NCI-H524 treated with DMSO at 0.1 percent for 48 hours (cell line): ENCODE measurements at regions not wholly inside any gene's neighbourhood (a gene's known extent, or its start where the extent isn't known, plus 50 kb on each side); places are given as distances from the start of the nearest gene placed in this dataset.
"Not testable (repeated sequence)": the region's sequence is repeated elsewhere in the genome, so short reads cannot be mapped to it uniquely, and the experiment has no call there.

ENCODE experiments used
- DNase-seq: peaks from one replicate; lab custom pipeline; 2025; lab: John Stamatoyannopoulos, UW

DNA sequence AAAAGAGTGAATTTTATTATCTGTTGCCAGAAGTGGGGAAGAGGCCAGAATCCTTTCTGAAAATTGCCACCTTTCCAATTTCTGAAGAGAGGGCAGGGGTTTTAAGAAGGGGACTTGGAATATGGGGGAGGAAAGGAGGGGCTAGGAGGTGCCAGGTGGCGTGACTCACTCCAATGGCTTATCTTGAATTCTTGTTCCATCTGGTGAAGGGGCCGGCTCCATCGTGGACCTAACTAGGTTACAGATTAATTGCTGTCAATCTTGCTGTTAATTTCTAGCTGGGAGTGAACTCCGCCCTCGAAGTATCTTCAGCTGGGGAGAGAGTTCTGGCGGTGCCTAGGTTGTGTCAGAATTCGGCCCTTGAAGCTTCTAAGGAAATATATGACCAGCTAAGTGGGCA lies 138.7 kb downstream of the YTHDC2 start:
- DNase-seq, result peak; percentile 72

DNA sequence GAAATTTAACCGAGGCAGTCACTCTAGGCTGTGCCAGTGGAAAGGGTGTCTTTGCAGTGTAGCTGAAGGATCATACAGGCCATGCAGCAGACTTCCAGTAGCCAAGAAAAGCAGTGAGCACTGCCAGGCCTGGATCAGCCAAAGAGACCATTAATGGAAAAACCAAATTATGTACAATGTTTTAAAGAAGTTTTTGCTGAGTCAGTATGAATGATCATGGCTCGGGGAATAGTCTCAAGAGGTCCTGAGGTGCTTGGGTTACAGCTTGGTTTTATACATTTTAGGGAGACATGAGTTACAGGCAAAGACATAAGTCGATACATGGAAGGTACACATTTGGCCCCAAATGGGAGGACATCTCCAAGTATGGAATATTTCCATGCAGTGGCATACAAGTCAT lies 141.3 kb downstream of the YTHDC2 start:
- no peak for DNase-seq

DNA sequence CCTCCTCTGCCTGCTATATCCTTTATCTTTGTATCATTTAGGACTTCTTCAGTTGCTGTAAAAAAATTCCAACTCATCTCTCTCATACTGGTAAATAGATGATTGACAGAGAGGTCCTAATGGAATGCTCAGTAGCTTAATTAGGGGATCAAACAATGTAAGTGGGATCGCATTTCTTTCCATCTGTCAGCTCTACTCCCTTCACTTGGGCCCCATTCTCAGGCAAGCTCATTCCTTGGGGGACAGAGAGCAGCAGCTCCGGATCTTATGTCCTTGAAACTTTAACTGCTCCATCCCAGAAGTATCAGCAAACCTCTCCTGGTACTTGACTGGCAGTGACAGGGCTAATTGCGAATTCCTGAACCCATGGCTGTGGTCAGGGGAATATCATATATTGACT lies 146.7 kb downstream of the YTHDC2 start:
- peak; percentile 85 for DNase-seq

DNA sequence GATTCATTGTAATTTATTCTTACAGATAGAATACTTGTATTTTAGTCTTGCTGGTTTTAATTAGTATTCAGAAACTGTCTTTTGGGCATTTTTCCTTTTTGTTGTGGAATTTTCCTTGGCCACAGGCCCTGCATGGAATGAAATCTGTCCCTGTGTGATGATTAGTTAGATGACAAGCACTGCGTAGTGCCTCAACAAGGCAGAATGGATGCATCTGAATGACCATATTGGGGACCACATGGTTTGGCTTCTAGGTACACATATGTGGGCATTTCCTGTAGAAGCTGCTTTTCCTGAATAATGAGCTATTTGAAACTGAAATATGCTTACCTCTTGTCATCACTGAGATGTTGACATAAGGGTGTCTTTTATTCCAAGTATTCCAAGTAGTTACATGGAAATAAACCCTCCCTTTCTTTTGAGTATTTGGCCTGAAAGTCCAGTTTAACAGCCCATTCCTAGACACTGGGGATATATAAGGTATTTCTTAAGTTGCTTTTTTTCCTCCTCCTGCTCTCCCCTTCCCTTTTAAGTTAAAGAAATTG lies 147.3 kb downstream of the YTHDC2 start:
- no peak for DNase-seq

DNA sequence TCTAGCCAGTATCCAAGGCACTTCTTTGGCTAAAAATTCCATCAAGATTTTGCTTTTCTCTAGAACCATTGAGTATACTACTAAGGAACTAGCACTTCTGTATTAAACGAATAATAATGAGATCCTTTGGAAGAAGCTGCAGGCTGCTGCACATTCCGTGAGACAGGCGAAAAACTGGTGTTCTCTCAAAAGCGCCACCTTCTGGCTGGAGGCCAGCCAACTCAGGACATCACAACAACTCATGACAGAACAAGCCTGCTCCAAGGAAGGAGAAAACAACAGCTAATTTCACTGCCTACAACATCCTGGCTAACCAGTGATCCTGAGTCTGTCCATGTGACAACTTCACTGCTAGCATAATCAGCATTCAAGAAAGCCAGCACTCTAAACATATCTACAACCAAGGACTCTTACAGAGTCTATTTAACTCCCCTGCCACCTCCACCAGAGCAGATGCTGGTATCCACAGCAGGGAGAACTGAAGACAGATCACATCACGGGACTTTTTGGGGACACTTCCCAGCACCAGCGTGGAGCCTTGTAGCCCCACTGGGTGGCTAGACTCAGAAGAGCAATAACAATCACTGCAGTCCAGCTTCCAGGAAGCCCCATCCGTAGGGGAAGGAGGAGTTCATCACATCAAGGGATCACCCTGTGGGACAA lies 150.5 kb downstream of the YTHDC2 start:
- DNase-seq, result peak; percentile 36

DNA sequence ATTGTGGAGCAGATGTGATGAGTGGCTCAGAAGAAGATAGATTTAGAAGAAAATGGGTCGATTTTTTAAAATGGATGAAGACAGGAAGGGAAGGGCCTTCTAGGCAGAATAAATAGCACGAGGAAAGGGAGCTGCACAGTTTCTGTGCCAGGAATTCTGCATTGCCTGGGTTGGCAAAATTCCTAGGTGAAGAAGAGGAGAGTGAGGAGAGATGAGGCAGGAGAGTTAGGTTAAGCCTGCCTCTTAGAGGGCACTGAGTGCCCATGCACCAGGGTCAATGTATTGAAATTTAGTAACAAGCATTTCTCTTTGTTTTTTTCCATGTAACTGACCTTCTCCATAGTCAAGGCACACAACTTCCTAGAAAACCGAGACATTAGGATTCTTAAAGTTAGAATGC lies 159.5 kb downstream of the YTHDC2 start:
- DNase-seq, result no peak

DNA sequence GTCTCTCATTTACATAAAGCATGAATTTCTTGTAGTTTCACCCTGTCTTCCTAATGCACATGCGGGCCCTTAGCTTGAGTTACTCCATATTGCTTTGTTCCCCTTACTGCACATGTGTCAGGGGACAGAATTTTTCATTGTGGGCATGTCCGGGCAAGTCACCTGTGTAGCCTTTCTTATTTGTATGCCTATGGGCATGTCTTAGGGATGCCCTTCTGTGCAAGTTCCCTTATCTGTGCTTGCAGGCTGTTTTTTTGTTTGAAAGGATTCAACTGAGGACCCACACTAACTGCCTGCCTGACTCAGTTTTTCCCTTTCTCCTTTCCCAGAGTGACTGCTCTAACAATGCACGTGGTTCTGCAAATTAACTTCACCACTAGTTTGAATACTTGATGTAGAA lies 161.7 kb downstream of the YTHDC2 start:
- no peak for DNase-seq

DNA sequence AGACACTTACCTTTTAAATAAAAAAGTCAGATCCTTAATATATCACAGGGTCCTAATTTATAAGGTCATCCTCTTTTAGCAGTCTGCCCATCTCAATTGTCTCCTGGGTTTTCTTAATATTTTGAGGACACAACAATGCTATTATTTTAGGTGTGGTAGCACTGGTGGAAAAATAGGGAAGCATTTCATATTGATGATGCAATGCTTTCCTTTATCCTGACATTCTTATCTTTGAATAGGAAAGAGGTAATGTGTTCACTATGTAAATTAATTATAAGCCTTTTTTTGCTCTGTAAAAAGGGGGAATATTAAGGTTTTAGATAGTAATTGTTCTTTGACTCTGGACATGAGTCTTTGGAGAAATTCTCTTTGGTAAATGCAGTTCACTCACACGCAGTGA lies 164.7 kb downstream of the YTHDC2 start:
- DNase-seq, result no peak

DNA sequence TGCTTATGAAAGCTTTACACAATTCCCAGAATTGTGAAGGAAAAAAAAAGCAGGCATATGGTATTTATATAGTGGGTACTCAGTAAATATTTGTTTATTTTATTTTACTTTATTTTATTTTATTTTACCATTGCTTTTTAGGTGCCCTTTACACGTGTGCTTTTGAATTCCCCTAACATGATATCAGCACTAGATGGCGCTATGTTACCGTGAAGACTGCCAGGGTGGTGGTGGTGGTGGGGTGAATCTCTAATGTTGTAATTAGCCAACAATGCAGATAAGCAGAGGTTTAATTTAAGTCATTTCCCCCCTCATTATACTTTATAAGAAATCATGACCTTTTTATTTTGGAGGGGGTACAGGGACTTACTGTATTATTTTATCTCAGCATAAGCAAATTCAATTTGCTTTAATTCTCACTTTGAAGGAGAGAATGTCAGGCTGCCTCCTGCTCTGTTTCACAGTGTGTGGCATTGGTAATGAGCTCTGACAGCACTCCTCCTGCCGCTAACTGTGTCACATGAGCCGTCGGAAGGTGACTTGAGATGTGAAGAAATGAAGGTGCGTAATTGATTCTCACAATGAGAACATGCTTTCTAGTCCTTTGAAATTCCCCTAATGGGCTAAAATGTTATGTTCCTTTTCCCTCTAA lies 165.6 kb downstream of the YTHDC2 start:
- no peak for DNase-seq

DNA sequence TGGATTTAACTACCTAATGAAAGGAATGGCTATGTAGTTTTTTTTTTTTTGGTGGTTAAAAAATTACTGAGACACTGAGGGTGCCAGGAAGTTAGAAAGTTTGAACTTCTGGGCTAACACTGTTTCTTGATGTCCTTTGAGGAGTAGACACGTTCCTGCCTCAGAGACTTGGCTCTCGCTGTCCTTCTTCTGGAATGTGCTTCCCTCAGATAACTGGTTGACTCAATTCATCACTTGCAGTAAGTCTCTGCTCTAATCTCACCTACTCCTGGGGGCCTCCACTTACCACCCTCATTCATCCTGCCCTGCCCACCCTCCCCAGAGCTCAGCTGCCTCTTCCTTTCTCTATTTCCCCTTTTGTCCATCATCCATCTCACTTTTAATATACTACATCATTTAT lies 167.0 kb downstream of the YTHDC2 start:
- no peak for DNase-seq

DNA sequence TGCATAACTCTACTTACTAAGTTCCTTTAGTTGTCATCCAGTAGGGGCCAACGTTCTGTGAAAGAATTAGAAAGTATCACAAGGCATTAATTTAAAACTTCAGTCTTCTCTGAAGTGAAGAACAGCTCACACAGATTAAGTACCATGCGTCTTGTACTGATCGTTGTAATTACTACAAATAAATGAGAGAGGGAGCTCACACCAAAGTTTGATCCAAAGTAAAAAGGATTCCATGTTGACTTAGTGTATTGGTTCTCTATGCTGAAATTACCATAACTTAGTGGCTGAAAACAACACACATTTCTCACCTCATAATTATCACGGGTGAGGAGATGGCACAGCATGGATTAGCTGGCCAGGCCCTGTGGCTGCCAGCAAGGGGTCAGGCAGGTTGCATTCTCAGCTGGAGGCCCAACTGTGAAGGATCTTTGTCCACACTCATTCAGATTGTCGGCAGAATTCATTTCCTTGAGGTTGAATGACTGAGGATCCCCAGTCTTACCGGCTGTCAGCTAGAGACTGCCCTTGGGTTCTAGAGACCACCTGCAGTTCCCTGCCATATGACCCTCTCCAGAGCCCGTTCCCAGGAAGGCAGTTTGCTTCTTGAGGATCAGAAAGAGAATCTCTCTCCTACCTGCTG lies 169.1 kb downstream of the YTHDC2 start:
- peak; percentile 32 for DNase-seq

DNA sequence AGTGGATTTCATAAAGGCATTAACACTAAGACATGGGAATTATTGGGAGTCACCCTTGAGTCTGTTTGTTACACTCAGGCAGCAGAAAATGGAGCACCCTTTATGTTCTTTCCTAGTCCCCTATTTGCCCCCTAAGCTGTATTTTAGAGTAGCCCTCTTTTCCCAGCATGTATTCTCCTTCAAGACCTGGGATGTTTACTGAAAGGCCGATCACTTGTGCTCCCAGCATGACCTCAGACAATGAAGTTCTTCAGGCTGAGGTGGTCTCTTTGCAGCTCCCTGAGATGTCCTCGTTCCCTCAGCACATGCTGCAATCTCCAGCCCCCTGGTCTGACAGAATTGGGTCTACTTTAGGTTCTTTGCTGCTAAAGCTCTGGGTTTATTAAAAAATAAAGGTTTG lies 169.7 kb downstream of the YTHDC2 start:
- DNase-seq, result no peak

DNA sequence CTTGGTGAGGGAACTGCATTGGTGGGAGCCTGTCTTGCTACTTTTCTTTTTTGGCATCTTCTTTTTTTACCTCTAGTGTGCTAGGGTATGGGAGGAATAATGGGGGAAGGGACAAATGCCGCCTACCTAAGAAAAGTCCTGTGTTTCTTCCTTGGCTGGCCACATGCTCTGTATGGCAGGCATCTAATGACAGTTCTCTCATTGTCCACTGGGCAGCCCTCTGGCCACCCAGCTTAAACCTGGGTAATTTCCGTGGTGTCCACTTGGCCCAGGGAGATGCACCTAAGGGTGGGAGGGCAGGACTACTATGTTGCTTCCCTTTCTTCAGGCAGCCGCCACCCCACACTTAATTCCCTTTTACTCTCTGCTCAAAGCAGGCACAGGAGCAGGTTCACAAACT lies 173.1 kb downstream of the YTHDC2 start:
- no peak for DNase-seq

DNA sequence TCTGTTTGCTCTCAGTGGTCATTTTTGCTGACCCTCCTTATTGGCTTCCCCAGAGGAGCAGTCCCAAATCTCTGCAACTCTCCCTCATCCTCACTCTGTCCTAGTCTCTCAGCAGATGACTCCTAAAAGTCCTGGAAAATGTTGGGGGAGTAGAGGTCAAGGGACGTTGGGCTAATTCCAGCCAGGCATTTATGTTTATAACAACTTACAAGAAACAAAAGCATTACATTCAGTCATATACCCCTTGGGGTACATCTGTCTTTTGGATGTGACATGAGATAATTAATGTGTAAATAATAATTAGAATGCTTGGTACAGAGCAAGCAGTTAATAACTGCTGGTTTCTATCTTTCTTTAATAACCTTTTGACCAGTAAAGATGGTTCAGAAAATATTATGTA lies 176.2 kb downstream of the YTHDC2 start:
- DNase-seq, result no peak

DNA sequence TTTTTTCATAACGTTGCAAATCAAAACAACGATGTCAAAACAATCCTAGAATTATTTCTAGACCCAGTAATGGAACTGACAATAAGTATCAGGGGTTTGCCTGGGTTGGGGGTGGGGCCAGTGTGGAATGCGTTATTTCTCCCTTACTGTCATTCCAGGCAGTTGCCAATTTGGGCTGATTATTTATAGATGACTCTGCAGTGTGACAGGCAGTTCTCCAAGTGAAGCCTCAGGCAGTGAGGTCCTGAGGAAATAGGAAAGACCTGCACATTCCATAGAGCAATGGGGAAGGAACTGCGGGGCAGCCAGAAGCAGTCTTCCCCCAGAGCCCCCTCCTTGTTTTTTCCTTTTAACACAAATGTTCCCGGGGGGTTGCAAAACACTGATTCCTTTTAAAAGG lies 179.0 kb downstream of the YTHDC2 start:
- no peak for DNase-seq

DNA sequence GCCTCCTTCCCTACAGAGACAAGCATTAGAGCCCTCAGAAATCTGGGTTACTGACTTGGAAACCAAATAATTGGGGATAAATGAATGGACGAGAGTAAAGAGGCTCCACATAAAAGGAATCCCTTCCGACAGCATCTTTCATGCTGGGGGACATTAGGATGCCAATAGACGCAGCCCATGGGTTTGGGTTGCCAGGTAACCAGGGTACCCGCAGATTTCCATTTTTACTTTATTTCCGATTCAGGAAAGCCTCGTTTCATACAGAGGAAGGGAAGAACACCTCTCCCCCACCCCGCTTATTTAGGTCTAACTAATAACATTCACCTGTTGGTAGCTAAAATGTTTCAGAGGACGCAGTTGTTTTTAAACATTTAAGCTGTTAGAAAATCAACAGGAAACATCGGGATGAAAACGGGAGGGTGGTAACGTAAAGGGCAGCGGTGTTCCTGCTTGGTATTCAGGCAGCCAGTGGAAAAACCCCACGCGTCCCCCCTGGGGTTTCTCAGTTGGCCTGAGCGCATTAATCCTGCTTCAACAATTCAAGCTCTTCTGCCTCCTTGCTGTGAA lies 179.5 kb downstream of the YTHDC2 start:
- DNase-seq, result peak; percentile 15

DNA sequence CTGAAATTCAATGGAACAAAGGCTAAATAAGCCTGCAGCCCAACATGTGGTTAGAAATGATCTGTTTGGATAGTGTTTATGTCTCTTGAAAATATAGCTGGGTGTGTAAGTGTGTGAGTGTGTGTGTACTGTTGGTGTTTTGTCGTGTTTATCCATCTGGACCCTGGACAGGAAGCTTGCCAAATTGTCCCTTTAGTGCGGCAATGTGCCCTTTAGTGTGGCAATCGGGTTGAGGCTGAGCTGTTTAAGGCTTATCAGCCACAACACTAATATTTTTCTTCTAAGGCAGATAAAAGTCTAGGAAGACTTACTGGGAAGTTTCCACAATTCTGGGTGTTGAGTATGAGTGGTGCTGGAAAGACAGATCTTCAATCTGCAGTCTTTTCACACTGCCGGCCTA lies 180.2 kb downstream of the YTHDC2 start:
- DNase-seq, result no peak

DNA sequence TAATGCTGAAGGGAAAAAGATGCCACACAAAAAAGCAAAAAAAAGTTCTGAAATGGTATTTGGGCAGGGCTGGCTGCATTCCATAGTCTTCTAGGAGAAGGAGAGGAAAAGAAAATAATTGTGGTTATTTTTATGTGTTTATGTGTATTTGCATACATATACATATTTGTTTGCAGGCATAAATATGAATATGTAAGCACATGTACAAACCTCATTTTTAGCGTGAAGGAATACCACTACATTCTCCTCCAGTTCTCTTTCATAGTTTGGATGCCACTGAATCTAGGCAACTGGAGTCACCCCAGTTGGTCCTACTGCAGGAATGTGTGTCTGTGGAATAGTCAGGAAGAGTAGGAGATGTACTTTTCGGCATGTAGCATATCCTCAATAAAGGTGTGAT lies 181.1 kb downstream of the YTHDC2 start:
- no peak for DNase-seq

DNA sequence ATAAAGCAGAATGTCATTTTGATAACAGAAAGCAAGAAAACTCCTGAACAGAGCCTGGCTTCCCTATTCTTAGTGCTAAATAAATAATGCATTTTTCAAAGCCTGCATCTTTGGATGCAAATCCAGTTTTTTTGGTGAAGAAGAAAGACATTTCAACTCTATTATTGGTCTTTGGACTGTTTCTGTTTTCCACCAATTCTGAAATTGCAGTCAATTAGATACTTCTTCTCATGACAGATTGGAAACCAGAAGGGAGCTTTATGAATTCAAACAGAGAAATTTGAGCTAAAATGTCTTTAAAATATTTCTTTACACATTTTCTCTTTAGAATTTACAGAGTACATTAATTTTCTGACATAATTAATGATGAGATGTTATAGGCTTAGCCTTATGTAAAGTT lies 189.8 kb downstream of the YTHDC2 start:
- no peak for DNase-seq

DNA sequence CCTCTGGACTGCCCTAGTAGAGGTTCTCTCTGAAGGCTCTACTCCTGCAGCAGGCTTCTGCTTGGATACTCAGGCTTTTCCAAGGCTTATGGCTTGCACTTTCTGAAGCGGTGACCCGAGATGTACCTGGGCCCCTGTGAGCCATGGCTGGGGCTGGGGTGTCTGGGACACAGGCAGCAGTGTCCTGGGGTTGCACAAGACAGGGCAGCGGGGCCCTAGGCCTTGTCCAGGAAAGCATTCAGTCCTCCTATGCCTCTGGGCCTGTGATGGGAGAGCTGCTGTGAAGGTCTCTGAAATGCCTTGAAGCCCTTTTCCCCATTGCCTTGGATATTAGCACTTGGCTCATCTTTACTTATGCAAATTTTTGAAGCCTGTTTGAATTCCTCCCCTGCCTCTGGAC lies 192.2 kb downstream of the YTHDC2 start:
- DNase-seq, result no peak

DNA sequence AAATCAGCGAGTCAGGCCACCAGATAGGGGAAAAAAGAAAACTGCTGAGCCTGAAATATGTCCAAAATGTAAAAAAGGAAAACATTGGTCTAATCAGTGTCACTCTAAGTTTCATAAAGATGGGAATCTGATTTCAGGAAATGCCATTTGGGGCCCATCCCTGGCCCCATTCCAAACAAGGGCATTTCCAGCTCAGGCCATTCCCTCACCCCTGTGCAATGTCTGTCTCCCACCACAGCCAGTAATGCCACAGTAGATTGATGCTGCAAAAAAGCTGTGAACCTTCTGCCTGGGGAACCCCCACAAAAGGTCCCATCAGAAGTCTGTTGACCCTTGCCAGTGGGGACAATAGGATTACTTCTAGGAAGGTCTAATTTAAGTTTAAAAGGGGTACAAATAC lies 199.6 kb downstream of the YTHDC2 start:
- DNase-seq, result no peak

DNA sequence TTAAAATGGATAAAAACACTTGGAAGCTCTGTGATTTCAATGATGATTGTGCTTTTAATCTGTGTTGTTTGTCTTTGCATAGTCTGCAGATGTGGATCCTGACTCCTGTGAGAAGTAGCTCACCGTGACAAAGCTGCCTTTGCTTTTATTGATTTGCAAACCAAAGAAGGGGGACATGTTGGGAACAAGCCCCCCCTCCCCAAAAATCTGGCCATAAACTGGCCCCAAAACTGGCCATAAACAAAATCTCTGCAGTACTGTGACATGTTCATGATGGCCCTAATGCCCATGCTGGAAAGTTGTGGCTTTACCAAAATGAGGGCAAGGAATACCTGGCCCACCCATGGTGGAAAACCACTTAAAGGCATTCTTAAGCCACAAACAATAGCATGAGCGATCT lies 202.4 kb downstream of the YTHDC2 start:
- not testable (repeated sequence) for DNase-seq

DNA sequence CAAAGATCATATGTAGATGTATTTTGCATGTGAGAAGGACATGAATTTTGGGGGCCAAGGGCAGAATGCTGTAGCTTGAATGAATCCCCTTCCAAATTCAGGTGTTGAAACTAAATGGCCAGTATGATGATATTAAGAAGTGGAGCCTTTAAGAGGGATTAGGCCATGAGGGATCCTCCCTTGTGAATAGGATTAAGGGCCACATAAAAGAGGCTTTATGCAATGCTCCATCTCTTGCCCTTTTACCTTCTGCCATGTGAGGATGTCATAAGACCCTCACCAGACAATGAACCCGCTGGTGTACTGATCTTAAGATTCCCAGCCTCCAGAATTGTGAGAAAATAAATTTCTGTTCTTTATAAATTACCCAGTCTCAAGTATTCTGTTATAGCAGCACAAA lies 206.1 kb downstream of the YTHDC2 start:
- DNase-seq, result peak; percentile 46
